Fibroblast of skin of left quadriceps (primary cell): ENCODE measurements at regions not wholly inside any gene's neighbourhood (a gene's known extent, or its start where the extent isn't known, plus 50 kb on each side); places are given as distances from the start of the nearest gene placed in this dataset.

Experiments used
- DNase-seq, 2 experiments: peaks; one replicate each; pipeline ENCODE4 v3.0.0-alpha.2; 2013; ENCODE audit warnings: low read depth in 2 of 2

GRCh38 chr1:208541225-208541855 lies 297.2 kb upstream of the PLXNA2 start:
- DNase-seq, result no peak

- DNase-seq, result no peak
Measured at GRCh38 chr1:208542309-208542708, 298.1 kb upstream of the PLXNA2 start.

- DNase-seq, result no peak
Measured at GRCh38 chr1:208544053-208544452, 299.9 kb upstream of the PLXNA2 start.

GRCh38 chr1:208544794-208545193 lies 300.6 kb upstream of the PLXNA2 start:
- no peak for DNase-seq

GRCh38 chr1:208551024-208551423 lies 306.8 kb upstream of the PLXNA2 start:
- DNase-seq, result no peak

- DNase-seq, result no peak
Measured at GRCh38 chr1:208551633-208552320, 307.6 kb upstream of the PLXNA2 start.

- DNase-seq, result no peak
Measured at GRCh38 chr1:208552928-208553327, 308.7 kb upstream of the PLXNA2 start.

GRCh38 chr1:208556461-208556860 lies 312.3 kb upstream of the PLXNA2 start:
- no peak for DNase-seq

- peak in 1 of 2 experiments; percentile 23 for DNase-seq
Measured at GRCh38 chr1:208557046-208557722, 313.0 kb upstream of the PLXNA2 start.

- no peak for DNase-seq
Measured at GRCh38 chr1:208557723-208558094, 313.5 kb upstream of the PLXNA2 start.

- DNase-seq, result no peak
Measured at GRCh38 chr1:208559597-208560329, 315.6 kb upstream of the PLXNA2 start.

- peak; percentile 56 to 60 for DNase-seq
Measured at GRCh38 chr1:208562151-208562960, 318.2 kb upstream of the PLXNA2 start.

- DNase-seq, result no peak
Measured at GRCh38 chr1:208564466-208564865, 320.3 kb upstream of the PLXNA2 start.

GRCh38 chr1:208565756-208566440 lies 321.7 kb upstream of the PLXNA2 start:
- DNase-seq, result no peak

- DNase-seq, result no peak
Measured at GRCh38 chr1:208569181-208569580, 325.0 kb upstream of the PLXNA2 start.

- DNase-seq, result no peak
Measured at GRCh38 chr1:208570362-208570761, 326.2 kb upstream of the PLXNA2 start.

- DNase-seq, result no peak
Measured at GRCh38 chr1:208576425-208576824, 332.2 kb upstream of the PLXNA2 start.

GRCh38 chr1:208577381-208577905 lies 333.3 kb upstream of the PLXNA2 start:
- DNase-seq, result no peak

- no peak for DNase-seq
Measured at GRCh38 chr1:208581209-208581608, 337.0 kb upstream of the PLXNA2 start.

- DNase-seq, result no peak
Measured at GRCh38 chr1:208581667-208582066, 337.5 kb upstream of the PLXNA2 start.
